ENCODE measurements at regions not wholly inside any gene's neighbourhood (a gene's known extent, or its start where the extent isn't known, plus 50 kb on each side); places are given as distances from the start of the nearest gene placed in this dataset.

- Histone ChIP-seq H3K36me3 (no peaks in the 10 kb centered on the region), H3K4me1 (no peaks in the 10 kb centered on the region), H3K27me3 (no peaks in the 10 kb centered on the region), H3K27ac (no peak overlapping the region), H3K9me3 (no peaks in the 10 kb centered on the region), H3K4me3 (no peak overlapping the region)
- 61 to 71% methylated on average over 1 of the region's 1 CpG for WGBS, 2 donors
- no peak for DNase-seq
- TF ChIP-seq CTCF (IDR thresholded peaks at IDR 0.05) (no peak), POLR2A (IDR thresholded peaks at IDR 0.05) (no peak)
- intact Hi-C loops (cut with DNase I), result no loop called here
Observed at GRCh38 chr12:60279221-60279620, 683.4 kb downstream of the SLC16A7 start.

GRCh38 chr12:60281522-60281921, 685.7 kb downstream of the SLC16A7 start:
- no peak for DNase-seq
- H3K4me1 ChIP-seq, result no peaks in the 10 kb centered on the region
- 87 to 89% methylated on average over 3 to 5 of the region's 8 CpGs for WGBS, 2 donors
- intact Hi-C loops (cut with DNase I), result no loop called here
- no peak overlapping the region for H3K27ac ChIP-seq
- H3K4me3 ChIP-seq, result no peak overlapping the region
- no peaks in the 10 kb centered on the region for H3K36me3 ChIP-seq
- H3K27me3 ChIP-seq, result no peaks in the 10 kb centered on the region
- H3K9me3 ChIP-seq, result no peaks in the 10 kb centered on the region
- TF ChIP-seq POLR2A (IDR thresholded peaks at IDR 0.05) (no peak), CTCF (IDR thresholded peaks at IDR 0.05) (no peak)

- WGBS, 2 donors, result 57 to 88% methylated on average over 1 of the region's 1 CpG
- TF ChIP-seq CTCF (IDR thresholded peaks at IDR 0.05) (no peak), POLR2A (IDR thresholded peaks at IDR 0.05) (no peak)
- H3K27ac ChIP-seq, result no peak overlapping the region
Observed at GRCh38 chr12:60290532-60290931, 694.7 kb downstream of the SLC16A7 start.

GRCh38 chr12:60308366-60308991, 712.6 kb downstream of the SLC16A7 start:
- Histone ChIP-seq H3K9me3 (no peaks in the 10 kb centered on the region), H3K36me3 (no peaks in the 10 kb centered on the region), H3K4me3 (no peak overlapping the region), H3K27me3 (no peaks in the 10 kb centered on the region), H3K4me1 (no peaks in the 10 kb centered on the region), H3K27ac (no peak overlapping the region)
- intact Hi-C loops (cut with DNase I), result no loop called here
- DNase-seq, result no peak
- TF ChIP-seq POLR2A (IDR thresholded peaks at IDR 0.05) (no peak), CTCF (IDR thresholded peaks at IDR 0.05) (no peak)
- WGBS, 2 donors, result 21% methylated on average over 1 of the region's 1 CpG

More at GRCh38 chr12:60290532-60290931, 694.7 kb downstream of the SLC16A7 start:
- no peak overlapping the region for H3K4me3 ChIP-seq
- no peaks in the 10 kb centered on the region for H3K27me3 ChIP-seq
- peaks cover 0 to 9% (median 0%) of the 10 kb centered on the region in 3 donors for H3K9me3 ChIP-seq
- no peak for DNase-seq
- no peaks in the 10 kb centered on the region for H3K36me3 ChIP-seq
- no peaks in the 10 kb centered on the region for H3K4me1 ChIP-seq
- intact Hi-C loops (cut with DNase I), result no loop called here

GRCh38 chr12:60311940-60312339, 716.1 kb downstream of the SLC16A7 start:
- no peaks in the 10 kb centered on the region for H3K9me3 ChIP-seq
- TF ChIP-seq POLR2A (IDR thresholded peaks at IDR 0.05) (no peak), CTCF (IDR thresholded peaks at IDR 0.05) (no peak)
- 31 to 56% methylated on average over 2 of the region's 2 CpGs for WGBS, 2 donors
- no peak overlapping the region for H3K27ac ChIP-seq
- intact Hi-C loops (cut with DNase I), result no loop called here
- H3K4me1 ChIP-seq, result no peaks in the 10 kb centered on the region
- no peak overlapping the region for H3K4me3 ChIP-seq
- DNase-seq, result no peak
- no peaks in the 10 kb centered on the region for H3K27me3 ChIP-seq
- H3K36me3 ChIP-seq, result no peaks in the 10 kb centered on the region
